K562 (cell line): ENCODE measurements at regions not wholly inside any gene's neighbourhood (a gene's known extent, or its start where the extent isn't known, plus 50 kb on each side); places are given as distances from the start of the nearest gene placed in this dataset.

ENCODE experiments used
- ATAC-seq: fragments of 200-7000 bp; cut with Tn5 transposase; 3 replicates; pipeline ENCODE4 v1.9.1; 2020; ENCODE audit warnings: moderate library complexity
- BruUV-seq: library from RNA; stranded (reverse); fragments of 400-500 nt; replicated peaks from 2 replicates; lab custom pipeline; 2021; lab: Mats Ljungman, UMichigan
- CTCF ChIA-PET: fragments of 300-600 bp; formaldehyde crosslinking; extraction: SDS; loops from one replicate; lab custom pipeline; 2021; ENCODE audit warnings: low intra/inter-chr PET ratio; lab: Yijun Ruan, JAX
- POLR2A ChIA-PET: fragments of 300-600, 350-650 bp; sonication (Branson Sonifier 250); formaldehyde crosslinking; extraction: SDS; loops from one replicate; lab custom pipeline; 2021; ENCODE audit warnings: antibody characterized with exemption, inconsistent platforms; lab: Yijun Ruan, JAX
- DNase-seq, 4 experiments: peaks; one replicate each; pipeline versions ENCODE4 v3.0.0 to v3.0.0-alpha.2; 2011 to 2018; ENCODE audit warnings: low spot score in 3 of 4, mixed read lengths in 3 of 4; ENCODE audit errors: extremely low read depth in 1 of 4
- FAIRE-seq: peaks from 2 replicates; lab custom pipeline; 2011; peaks lifted over from hg19 to GRCh38; lab: Jason Lieb, UNC
- H2AFZ ChIP-seq: 2 replicates; pipeline ENCODE4 v1.6.0; 2011; ENCODE audit warnings: low read depth, low read length, control low read depth, inconsistent platforms
- H3K27ac ChIP-seq: fragments of 200-600 bp; 3 replicates; pipeline ENCODE4 v1.8.0; 2011; ENCODE audit warnings: low read depth, mild to moderate bottlenecking, control low read depth, inconsistent platforms, low read length, moderate library complexity, mixed read lengths; ENCODE audit errors: extremely low read depth
- H3K27me3 ChIP-seq, 2 experiments: fragments of 300-600 bp in 1 of 2; 2 replicates in 1 of 2; 3 replicates in 1 of 2; pipeline versions ENCODE4 v1.6.0 to v1.8.0; 2011; ENCODE audit warnings: inconsistent platforms in 2 of 2, low read length in 2 of 2, mild to moderate bottlenecking in 1 of 2, mixed read lengths in 1 of 2, moderate library complexity in 1 of 2; ENCODE audit not compliant: control insufficient read depth in 2 of 2, insufficient read depth in 2 of 2
- H3K36me3 ChIP-seq: fragments of 300-600 bp; 3 replicates; pipeline ENCODE4 v1.8.0; 2011; ENCODE audit warnings: mild to moderate bottlenecking, low read length, inconsistent platforms; ENCODE audit not compliant: control insufficient read depth, insufficient read depth
- H3K4me1 ChIP-seq, 2 experiments: fragments of 200-600 bp in 1 of 2; replicated peaks in 1 of 2; 2 replicates in 1 of 2; 3 replicates in 1 of 2; pipeline versions ENCODE4 v1.5.1 to v1.8.0; 2011; ENCODE audit warnings: inconsistent platforms in 2 of 2, low read length in 2 of 2, mild to moderate bottlenecking in 1 of 2, mixed read lengths in 1 of 2, moderate library complexity in 1 of 2; ENCODE audit not compliant: control insufficient read depth in 2 of 2, insufficient read depth in 2 of 2
- H3K4me2 ChIP-seq: 2 replicates; pipeline ENCODE4 v1.6.1; 2011; ENCODE audit warnings: low read length, control low read depth, inconsistent platforms, mixed read lengths; ENCODE audit not compliant: insufficient read depth
- H3K4me3 ChIP-seq: fragments of 200-600 bp; sonication (generic), shearing (Covaris generic); 2 replicates; pipeline ENCODE4 v1.5.1; 2016; ENCODE audit warnings: control low read depth, inconsistent platforms
- H3K79me2 ChIP-seq: fragments of 200-600 bp; 3 replicates; pipeline ENCODE4 v1.8.0; 2011; ENCODE audit warnings: low read length, inconsistent platforms; ENCODE audit not compliant: control insufficient read depth, insufficient read depth
- H3K9ac ChIP-seq, 2 experiments: 2 replicates each; pipeline versions ENCODE4 v1.6.0 to v1.6.1; 2011; ENCODE audit warnings: low read depth in 2 of 2, low read length in 2 of 2, control low read depth in 1 of 2, inconsistent platforms in 1 of 2, mild to moderate bottlenecking in 1 of 2, mixed read lengths in 1 of 2; ENCODE audit not compliant: insufficient read depth in 1 of 2
- H3K9me1 ChIP-seq: one replicate; pipeline ENCODE4 v1.6.0; 2011; ENCODE audit warnings: inconsistent platforms, mild to moderate bottlenecking, low read length, moderate library complexity; ENCODE audit not compliant: control insufficient read depth, insufficient read depth
- H3K9me3 ChIP-seq: replicated peaks from 2 replicates; pipeline ENCODE4 v1.5.1; 2011; ENCODE audit warnings: low read depth, low read length, inconsistent platforms; ENCODE audit not compliant: control insufficient read depth, insufficient read depth
- H4K20me1 ChIP-seq: replicated peaks from 2 replicates; pipeline ENCODE4 v1.6.1; 2011; ENCODE audit warnings: low read length, inconsistent platforms, mixed read lengths; ENCODE audit not compliant: control insufficient read depth, insufficient read depth
- FOXK1 ChIP-seq: sonication (generic); formaldehyde crosslinking; IDR thresholded peaks from 2 replicates; pipeline ENCODE4 v1.8.0; 2022; ENCODE audit warnings: missing genetic modification reagents, mild to moderate bottlenecking, borderline replicate concordance
- PTTG1 ChIP-seq: fragments of 450-650 bp; IDR thresholded peaks from 2 replicates; pipeline ENCODE4 v1.6.1; 2016; ENCODE audit warnings: low read depth, mild to moderate bottlenecking, missing genetic modification characterization, missing compliant biosample characterization
- RB1 ChIP-seq: fragments of 450-650 bp; IDR thresholded peaks from 2 replicates; pipeline ENCODE4 v1.6.1; 2017; ENCODE audit warnings: low read depth, mild to moderate bottlenecking
- ZNF589 ChIP-seq: fragments of 200-800 bp; sonication (Bioruptor generic); IDR thresholded peaks from 2 replicates; pipeline ENCODE4 v1.6.1; 2016; ENCODE audit warnings: low read depth, missing genetic modification characterization, missing compliant biosample characterization
- WGBS: fragments of 100-300 bp; shearing (Covaris generic); methylation state at CpG from one replicate; pipeline ENCODE4 v1.1.6; 2016; ENCODE audit warnings: low coverage, mixed read lengths; ENCODE audit not compliant: insufficient coverage; ENCODE audit errors: missing lambda C conversion rate; 5-methylcytosine and 5-hydroxymethylcytosine counted together
- in situ Hi-C: fragments of 300-500 bp; cut with MboI; formaldehyde crosslinking; loops from 4 replicates; pipeline ENCODE4 v1.15.0; 2018; ENCODE audit warnings: inconsistent platforms, mixed read lengths
- intact Hi-C: fragments of 100-400 bp; cut with micrococcal nuclease; formaldehyde crosslinking; loops from 2 replicates; pipeline ENCODE4 v1.14.2; 2022
- TF ChIP-seq, protein P1 (sequence below): fragments of 450-650 bp; IDR thresholded peaks from 2 replicates; pipeline ENCODE4 v1.6.1; 2018; ENCODE audit not compliant: partially characterized antibody

DNA sequence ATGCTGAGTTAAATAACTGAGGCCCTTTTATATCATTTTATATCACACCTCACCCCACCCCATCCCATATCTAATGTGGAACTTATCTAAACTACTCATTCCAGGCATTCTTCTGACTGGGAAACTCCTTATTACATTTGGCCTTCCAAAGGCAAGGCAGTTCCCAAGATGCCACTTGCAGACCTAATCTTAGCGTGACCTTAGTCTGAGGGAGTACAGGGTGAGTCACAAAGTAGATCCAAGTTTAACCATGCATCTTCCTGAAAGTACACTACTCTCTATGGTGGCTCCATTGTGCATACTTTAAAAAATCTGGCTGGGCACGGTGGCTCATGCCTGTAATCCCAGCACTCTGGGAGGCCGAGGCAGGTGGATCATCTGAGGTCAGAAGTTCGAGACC, 353.6 kb upstream of the C1orf87 start (continued):
- TF ChIP-seq, protein P1, sequence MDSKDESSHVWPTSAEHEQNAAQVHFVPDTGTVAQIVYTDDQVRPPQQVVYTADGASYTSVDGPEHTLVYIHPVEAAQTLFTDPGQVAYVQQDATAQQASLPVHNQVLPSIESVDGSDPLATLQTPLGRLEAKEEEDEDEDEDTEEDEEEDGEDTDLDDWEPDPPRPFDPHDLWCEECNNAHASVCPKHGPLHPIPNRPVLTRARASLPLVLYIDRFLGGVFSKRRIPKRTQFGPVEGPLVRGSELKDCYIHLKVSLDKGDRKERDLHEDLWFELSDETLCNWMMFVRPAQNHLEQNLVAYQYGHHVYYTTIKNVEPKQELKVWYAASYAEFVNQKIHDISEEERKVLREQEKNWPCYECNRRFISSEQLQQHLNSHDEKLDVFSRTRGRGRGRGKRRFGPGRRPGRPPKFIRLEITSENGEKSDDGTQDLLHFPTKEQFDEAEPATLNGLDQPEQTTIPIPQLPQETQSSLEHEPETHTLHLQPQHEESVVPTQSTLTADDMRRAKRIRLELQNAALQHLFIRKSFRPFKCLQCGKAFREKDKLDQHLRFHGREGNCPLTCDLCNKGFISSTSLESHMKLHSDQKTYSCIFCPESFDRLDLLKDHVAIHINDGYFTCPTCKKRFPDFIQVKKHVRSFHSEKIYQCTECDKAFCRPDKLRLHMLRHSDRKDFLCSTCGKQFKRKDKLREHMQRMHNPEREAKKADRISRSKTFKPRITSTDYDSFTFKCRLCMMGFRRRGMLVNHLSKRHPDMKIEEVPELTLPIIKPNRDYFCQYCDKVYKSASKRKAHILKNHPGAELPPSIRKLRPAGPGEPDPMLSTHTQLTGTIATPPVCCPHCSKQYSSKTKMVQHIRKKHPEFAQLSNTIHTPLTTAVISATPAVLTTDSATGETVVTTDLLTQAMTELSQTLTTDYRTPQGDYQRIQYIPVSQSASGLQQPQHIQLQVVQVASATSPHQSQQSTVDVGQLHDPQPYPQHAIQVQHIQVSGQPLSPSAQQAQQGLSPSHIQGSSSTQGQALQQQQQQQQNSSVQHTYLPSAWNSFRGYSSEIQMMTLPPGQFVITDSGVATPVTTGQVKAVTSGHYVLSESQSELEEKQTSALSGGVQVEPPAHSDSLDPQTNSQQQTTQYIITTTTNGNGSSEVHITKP, result no peak

DNA sequence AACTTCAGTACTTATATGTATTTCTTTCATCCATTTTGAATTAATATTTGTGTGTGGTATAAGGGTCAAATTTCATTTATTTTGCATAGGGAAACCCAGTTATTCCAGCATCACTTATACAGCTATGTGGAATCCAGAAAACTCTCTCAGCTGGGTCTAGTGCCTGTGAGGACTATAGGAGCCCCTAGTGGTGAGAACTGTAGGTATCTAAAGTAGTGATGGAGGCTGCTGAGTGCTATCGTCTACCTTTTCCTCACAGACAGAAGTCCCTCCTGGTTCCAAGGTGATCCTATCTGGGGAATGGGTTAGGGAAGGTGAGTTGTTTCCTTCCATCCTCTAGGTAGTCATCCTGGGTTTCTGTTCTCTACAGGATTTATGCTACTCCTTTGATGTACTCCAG, 352.0 kb upstream of the C1orf87 start:
- FAIRE-seq (no peak), ATAC-seq (no peak; the same call in 2 of the 3 replicates), DNase-seq (peak in 2 of 4 experiments; percentile 7 to 9)
- BruUV-seq, result no TSS peak
- in situ Hi-C loops, result no loop called here
- Histone ChIP-seq H4K20me1 (no peaks in the 10 kb centered on the region), H3K27me3 (no peaks in the 10 kb centered on the region), H3K4me3 (no peak overlapping the region), H3K9me3 (no peaks in the 10 kb centered on the region; the same call in 1 of the 2 replicates), H3K79me2 (no peaks in the 10 kb centered on the region), H2AFZ (no peak overlapping the region), H3K4me1 (no peaks in the 10 kb centered on the region), H3K27ac (no peak overlapping the region), H3K36me3 (no peaks in the 10 kb centered on the region), H3K4me2 (no peak overlapping the region), H3K9ac (no peak overlapping the region), H3K9me1 (no peaks in the 10 kb centered on the region)
- ChIA-PET POLR2A (no interaction called here), CTCF (no interaction called here)
- WGBS, result 0% methylated on average over 1 of the region's 1 CpG
- intact Hi-C loops, result no loop called here
- TF ChIP-seq ZNF589 (CRISPR knock-in tag) (no peak), FOXK1 (CRISPR knock-in tag) (no peak), RB1 (no peak), PTTG1 (tag) (no peak)
